GM12878 (cell line): ENCODE measurements at regions not wholly inside any gene's neighbourhood (a gene's known extent, or its start where the extent isn't known, plus 50 kb on each side); places are given as distances from the start of the nearest gene placed in this dataset.

Experiments used
- REST ChIP-seq: IDR thresholded peaks from 2 replicates; pipeline ENCODE4 v1.6.1; 2012; ENCODE audit warnings: mild to moderate bottlenecking, low read depth, low read length
- SMAD5 ChIP-seq: IDR thresholded peaks from 2 replicates; pipeline ENCODE4 v1.6.1; 2016; ENCODE audit warnings: antibody characterized with exemption, low read depth
- SMC3 ChIP-seq: IDR thresholded peaks from 2 replicates; pipeline ENCODE4 v1.6.1; 2011; ENCODE audit warnings: low read length, improper control_type of control experiment, borderline replicate concordance
- TF ChIP-seq, protein P1 (sequence below): fragments of 450-650 bp; IDR thresholded peaks from 2 replicates; pipeline ENCODE4 v1.6.1; 2017; ENCODE audit warnings: mild to moderate bottlenecking, moderate library complexity
- TF ChIP-seq, protein P2 (sequence below): IDR thresholded peaks from 2 replicates; pipeline ENCODE4 v1.6.1; 2011; ENCODE audit warnings: borderline replicate concordance, low read depth, mild to moderate bottlenecking, moderate library complexity, low read length; ENCODE audit not compliant: insufficient read depth, poor library complexity, severe bottlenecking

GRCh38 chr1:208524925-208525324 lies 280.7 kb upstream of the PLXNA2 start (continued):
- TF ChIP-seq, protein P1, sequence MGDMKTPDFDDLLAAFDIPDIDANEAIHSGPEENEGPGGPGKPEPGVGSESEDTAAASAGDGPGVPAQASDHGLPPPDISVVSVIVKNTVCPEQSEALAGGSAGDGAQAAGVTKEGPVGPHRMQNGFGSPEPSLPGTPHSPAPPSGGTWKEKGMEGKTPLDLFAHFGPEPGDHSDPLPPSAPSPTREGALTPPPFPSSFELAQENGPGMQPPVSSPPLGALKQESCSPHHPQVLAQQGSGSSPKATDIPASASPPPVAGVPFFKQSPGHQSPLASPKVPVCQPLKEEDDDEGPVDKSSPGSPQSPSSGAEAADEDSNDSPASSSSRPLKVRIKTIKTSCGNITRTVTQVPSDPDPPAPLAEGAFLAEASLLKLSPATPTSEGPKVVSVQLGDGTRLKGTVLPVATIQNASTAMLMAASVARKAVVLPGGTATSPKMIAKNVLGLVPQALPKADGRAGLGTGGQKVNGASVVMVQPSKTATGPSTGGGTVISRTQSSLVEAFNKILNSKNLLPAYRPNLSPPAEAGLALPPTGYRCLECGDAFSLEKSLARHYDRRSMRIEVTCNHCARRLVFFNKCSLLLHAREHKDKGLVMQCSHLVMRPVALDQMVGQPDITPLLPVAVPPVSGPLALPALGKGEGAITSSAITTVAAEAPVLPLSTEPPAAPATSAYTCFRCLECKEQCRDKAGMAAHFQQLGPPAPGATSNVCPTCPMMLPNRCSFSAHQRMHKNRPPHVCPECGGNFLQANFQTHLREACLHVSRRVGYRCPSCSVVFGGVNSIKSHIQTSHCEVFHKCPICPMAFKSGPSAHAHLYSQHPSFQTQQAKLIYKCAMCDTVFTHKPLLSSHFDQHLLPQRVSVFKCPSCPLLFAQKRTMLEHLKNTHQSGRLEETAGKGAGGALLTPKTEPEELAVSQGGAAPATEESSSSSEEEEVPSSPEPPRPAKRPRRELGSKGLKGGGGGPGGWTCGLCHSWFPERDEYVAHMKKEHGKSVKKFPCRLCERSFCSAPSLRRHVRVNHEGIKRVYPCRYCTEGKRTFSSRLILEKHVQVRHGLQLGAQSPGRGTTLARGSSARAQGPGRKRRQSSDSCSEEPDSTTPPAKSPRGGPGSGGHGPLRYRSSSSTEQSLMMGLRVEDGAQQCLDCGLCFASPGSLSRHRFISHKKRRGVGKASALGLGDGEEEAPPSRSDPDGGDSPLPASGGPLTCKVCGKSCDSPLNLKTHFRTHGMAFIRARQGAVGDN = no peak
- TF ChIP-seq SMC3 (no peak), SMAD5 (no peak), REST (no peak)
- TF ChIP-seq, protein P2, sequence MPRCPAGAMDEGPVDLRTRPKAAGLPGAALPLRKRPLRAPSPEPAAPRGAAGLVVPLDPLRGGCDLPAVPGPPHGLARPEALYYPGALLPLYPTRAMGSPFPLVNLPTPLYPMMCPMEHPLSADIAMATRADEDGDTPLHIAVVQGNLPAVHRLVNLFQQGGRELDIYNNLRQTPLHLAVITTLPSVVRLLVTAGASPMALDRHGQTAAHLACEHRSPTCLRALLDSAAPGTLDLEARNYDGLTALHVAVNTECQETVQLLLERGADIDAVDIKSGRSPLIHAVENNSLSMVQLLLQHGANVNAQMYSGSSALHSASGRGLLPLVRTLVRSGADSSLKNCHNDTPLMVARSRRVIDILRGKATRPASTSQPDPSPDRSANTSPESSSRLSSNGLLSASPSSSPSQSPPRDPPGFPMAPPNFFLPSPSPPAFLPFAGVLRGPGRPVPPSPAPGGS = no peak
